Upper lobe of right lung (tissue), 1 donor: ENCODE measurements at regions not wholly inside any gene's neighbourhood (a gene's known extent, or its start where the extent isn't known, plus 50 kb on each side); places are given as distances from the start of the nearest gene placed in this dataset.
A peak's percentile ranks its signal among the peaks of the same experiment; 100 is the strongest.

Experiments
- ATAC-seq: fragments of 200-7000 bp; cut with Tn5 transposase; one replicate; pipeline ENCODE4 v1.9.1; 2020; ENCODE audit warnings: mild to moderate bottlenecking, moderate library complexity
- DNase-seq: peaks from one replicate; pipeline ENCODE4 v3.0.0-alpha.2; 2020
- H3K27ac ChIP-seq: fragments of 200-600 bp; one replicate; pipeline ENCODE4 v1.8.0; 2022
- H3K27me3 ChIP-seq: fragments of 200-600 bp; one replicate; pipeline ENCODE4 v1.8.0; 2022; ENCODE audit warnings: mild to moderate bottlenecking
- H3K36me3 ChIP-seq: fragments of 200-600 bp; one replicate; pipeline ENCODE4 v1.8.0; 2022
- H3K4me1 ChIP-seq: fragments of 200-600 bp; one replicate; pipeline ENCODE4 v1.8.0; 2022
- H3K4me3 ChIP-seq: fragments of 200-600 bp; one replicate; pipeline ENCODE4 v1.8.0; 2022; ENCODE audit warnings: mild to moderate bottlenecking
- H3K9me3 ChIP-seq: fragments of 200-600 bp; one replicate; pipeline ENCODE4 v1.8.0; 2022
- CTCF ChIP-seq: fragments of 200-600 bp; IDR thresholded peaks from one replicate; pipeline ENCODE4 v1.8.0; 2022; ENCODE audit warnings: antibody characterized with exemption
- intact Hi-C: fragments of 100-400 bp; cut with DNase I; formaldehyde crosslinking; loops from one replicate; pipeline ENCODE4 v1.11.0; 2022
- donor health status: DM: no; HTN: yes; CAD: no; lungs with severe emphysema.

GRCh38 chr5:38755181-38755580 lies 90.6 kb upstream of the OSMR start:
- DNase-seq, result no peak
- no peak overlapping the region for H3K4me3 ChIP-seq
- H3K27me3 ChIP-seq, result no peaks in the 10 kb centered on the region
- TF ChIP-seq CTCF, result no peak
- no peak overlapping the region for H3K27ac ChIP-seq
- intact Hi-C loops, result no loop called here
- no peaks in the 10 kb centered on the region for H3K36me3 ChIP-seq
- no peak for ATAC-seq
- H3K4me1 ChIP-seq, result peaks cover 8% of the 10 kb centered on the region
- no peaks in the 10 kb centered on the region for H3K9me3 ChIP-seq

- no peaks in the 10 kb centered on the region for H3K27me3 ChIP-seq
- no peak overlapping the region for H3K4me3 ChIP-seq
- no peak overlapping the region for H3K27ac ChIP-seq
- peaks cover 8% of the 10 kb centered on the region for H3K4me1 ChIP-seq
- H3K36me3 ChIP-seq, result no peaks in the 10 kb centered on the region
- DNase-seq, result no peak
- intact Hi-C loops, result no loop called here
- no peak for TF ChIP-seq CTCF
- ATAC-seq, result no peak
- H3K9me3 ChIP-seq, result no peaks in the 10 kb centered on the region
These were observed 89.7 kb upstream of the OSMR start for GRCh38 chr5:38756068-38756467.

GRCh38 chr5:38757451-38758245 lies 88.2 kb upstream of the OSMR start:
- ATAC-seq (peak; percentile 27), DNase-seq (no peak)
- no peaks in the 10 kb centered on the region for H3K36me3 ChIP-seq
- H3K27ac ChIP-seq, result no peak overlapping the region
- no peak overlapping the region for H3K4me3 ChIP-seq
- intact Hi-C loops, result no loop called here
- H3K4me1 ChIP-seq, result peaks cover 8% of the 10 kb centered on the region
- no peaks in the 10 kb centered on the region for H3K27me3 ChIP-seq
- no peaks in the 10 kb centered on the region for H3K9me3 ChIP-seq
- TF ChIP-seq CTCF, result no peak

- Histone ChIP-seq H3K4me1 (peaks cover 8% of the 10 kb centered on the region), H3K27ac (no peak overlapping the region), H3K36me3 (no peaks in the 10 kb centered on the region), H3K9me3 (no peaks in the 10 kb centered on the region), H3K27me3 (no peaks in the 10 kb centered on the region), H3K4me3 (no peak overlapping the region)
- ATAC-seq, result no peak
- intact Hi-C loops, result no loop called here
- DNase-seq, result no peak
- TF ChIP-seq CTCF, result no peak
These were observed 86.8 kb upstream of the OSMR start for GRCh38 chr5:38758774-38759600.

- TF ChIP-seq CTCF, result no peak
- Histone ChIP-seq H3K9me3 (no peaks in the 10 kb centered on the region), H3K36me3 (no peaks in the 10 kb centered on the region), H3K27me3 (no peaks in the 10 kb centered on the region), H3K27ac (no peak overlapping the region), H3K4me3 (no peak overlapping the region), H3K4me1 (no peaks in the 10 kb centered on the region)
- DNase-seq (no peak), ATAC-seq (no peak)
- intact Hi-C loops, result no loop called here
These were observed 80.8 kb upstream of the OSMR start for GRCh38 chr5:38764937-38765391.
